Osteoblast (primary cell): ENCODE measurements at regions not wholly inside any gene's neighbourhood (a gene's known extent, or its start where the extent isn't known, plus 50 kb on each side); places are given as distances from the start of the nearest gene placed in this dataset.
A peak's percentile ranks its signal among the peaks of the same experiment; 100 is the strongest.

ENCODE experiments used
- DNase-seq: peaks from one replicate; pipeline ENCODE4 v3.0.0; 2011; ENCODE audit warnings: low spot score, mixed read lengths; ENCODE audit not compliant: insufficient read length; ENCODE audit errors: missing footprints
- H2AFZ ChIP-seq: 2 replicates; pipeline ENCODE4 v1.6.0; 2011; ENCODE audit warnings: mild to moderate bottlenecking, low read length
- H3K27ac ChIP-seq: 2 replicates; pipeline ENCODE4 v1.5.1; 2011; ENCODE audit warnings: mild to moderate bottlenecking, low read depth, low read length, moderate library complexity
- H3K27me3 ChIP-seq: 2 replicates; pipeline ENCODE4 v1.6.0; 2012; ENCODE audit warnings: mild to moderate bottlenecking, control low read depth, inconsistent platforms, low read length, moderate library complexity; ENCODE audit not compliant: insufficient read depth
- H3K36me3 ChIP-seq: 2 replicates; pipeline ENCODE4 v1.5.1; 2011; ENCODE audit warnings: mild to moderate bottlenecking, low read length, control low read depth, moderate library complexity; ENCODE audit not compliant: insufficient read depth
- H3K4me1 ChIP-seq: 2 replicates; pipeline ENCODE4 v1.5.1; 2011; ENCODE audit warnings: mild to moderate bottlenecking, low read length, control low read depth, moderate library complexity; ENCODE audit not compliant: insufficient read depth
- H3K4me2 ChIP-seq: 2 replicates; pipeline ENCODE4 v1.6.0; 2011; ENCODE audit warnings: mild to moderate bottlenecking, low read length; ENCODE audit not compliant: insufficient read depth
- H3K4me3 ChIP-seq: fragments of 200-600 bp; sonication (generic); 3 replicates; pipeline ENCODE4 v1.5.1; 2012; ENCODE audit warnings: mild to moderate bottlenecking, low read length, inconsistent platforms; ENCODE audit not compliant: insufficient read depth
- H3K79me2 ChIP-seq: 2 replicates; pipeline ENCODE4 v1.6.0; 2012; ENCODE audit warnings: mild to moderate bottlenecking, low read length, control low read depth, inconsistent platforms; ENCODE audit not compliant: insufficient read depth
- H3K9me3 ChIP-seq: 2 replicates; pipeline ENCODE4 v1.5.1; 2011; ENCODE audit warnings: low read depth, low read length, control low read depth
- H4K20me1 ChIP-seq: 2 replicates; pipeline ENCODE4 v1.6.0; 2012; ENCODE audit warnings: mild to moderate bottlenecking, low read length, control low read depth; ENCODE audit not compliant: insufficient read depth
- TF ChIP-seq, protein P1 (sequence below): IDR thresholded peaks from 2 replicates; pipeline ENCODE4 v1.5.1; 2011; ENCODE audit warnings: mild to moderate bottlenecking, low read depth, low read length, moderate library complexity; ENCODE audit errors: extremely low read depth

DNA sequence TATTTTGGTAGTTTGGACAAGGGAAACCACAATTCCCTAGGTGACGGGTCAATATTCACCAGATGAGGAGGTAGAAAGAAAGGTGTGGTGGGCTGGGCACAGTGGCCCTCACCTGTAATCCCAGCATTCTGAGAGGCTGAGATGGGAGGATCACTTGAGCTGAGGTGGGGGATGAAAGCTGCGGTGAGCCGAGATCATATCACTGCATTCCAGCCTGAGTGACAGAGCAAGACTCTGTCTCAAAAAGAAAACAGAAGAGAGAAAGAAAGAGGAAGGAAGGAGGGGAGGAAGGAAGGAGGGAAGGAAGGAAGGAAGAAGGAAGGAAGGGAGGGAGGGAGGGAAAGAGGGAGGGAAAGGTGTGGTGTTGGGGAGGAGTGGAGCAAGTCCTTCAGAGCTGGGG is 56.1 kb upstream of the RNF7 start:
- TF ChIP-seq, protein P1, sequence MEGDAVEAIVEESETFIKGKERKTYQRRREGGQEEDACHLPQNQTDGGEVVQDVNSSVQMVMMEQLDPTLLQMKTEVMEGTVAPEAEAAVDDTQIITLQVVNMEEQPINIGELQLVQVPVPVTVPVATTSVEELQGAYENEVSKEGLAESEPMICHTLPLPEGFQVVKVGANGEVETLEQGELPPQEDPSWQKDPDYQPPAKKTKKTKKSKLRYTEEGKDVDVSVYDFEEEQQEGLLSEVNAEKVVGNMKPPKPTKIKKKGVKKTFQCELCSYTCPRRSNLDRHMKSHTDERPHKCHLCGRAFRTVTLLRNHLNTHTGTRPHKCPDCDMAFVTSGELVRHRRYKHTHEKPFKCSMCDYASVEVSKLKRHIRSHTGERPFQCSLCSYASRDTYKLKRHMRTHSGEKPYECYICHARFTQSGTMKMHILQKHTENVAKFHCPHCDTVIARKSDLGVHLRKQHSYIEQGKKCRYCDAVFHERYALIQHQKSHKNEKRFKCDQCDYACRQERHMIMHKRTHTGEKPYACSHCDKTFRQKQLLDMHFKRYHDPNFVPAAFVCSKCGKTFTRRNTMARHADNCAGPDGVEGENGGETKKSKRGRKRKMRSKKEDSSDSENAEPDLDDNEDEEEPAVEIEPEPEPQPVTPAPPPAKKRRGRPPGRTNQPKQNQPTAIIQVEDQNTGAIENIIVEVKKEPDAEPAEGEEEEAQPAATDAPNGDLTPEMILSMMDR: no peak
- Histone ChIP-seq H3K4me2 (no peak overlapping the region), H3K4me1 (peaks cover 10% of the 10 kb centered on the region), H3K27me3 (no peaks in the 10 kb centered on the region), H3K79me2 (no peaks in the 10 kb centered on the region), H3K27ac (no peak overlapping the region), H3K36me3 (no peaks in the 10 kb centered on the region), H3K9me3 (no peaks in the 10 kb centered on the region), H2AFZ (no peak overlapping the region), H4K20me1 (no peaks in the 10 kb centered on the region), H3K4me3 (no peak overlapping the region)
- no peak for DNase-seq

DNA sequence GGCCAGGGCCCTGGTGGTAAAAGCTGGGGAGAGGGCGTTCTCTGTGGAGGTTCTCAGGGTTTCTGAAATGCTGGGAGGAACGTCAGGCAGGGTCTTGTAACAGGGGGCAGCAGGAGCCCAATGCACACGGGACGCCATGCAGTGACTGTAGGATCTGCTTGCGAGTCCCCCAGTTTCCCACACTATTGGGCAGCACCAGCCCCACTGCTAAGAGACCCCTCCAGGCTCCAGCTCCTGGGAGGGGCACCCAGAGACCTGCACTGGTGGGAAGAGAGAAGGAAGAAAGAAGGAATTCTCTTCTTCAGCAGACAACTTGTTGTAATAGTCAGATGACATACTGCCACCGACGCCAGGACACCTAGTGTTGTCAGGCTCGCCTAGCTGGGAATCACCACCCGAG is 55.2 kb upstream of the RNF7 start:
- Histone ChIP-seq H3K27ac (no peak overlapping the region), H3K9me3 (no peaks in the 10 kb centered on the region), H3K36me3 (no peaks in the 10 kb centered on the region), H4K20me1 (no peaks in the 10 kb centered on the region), H3K4me2 (no peak overlapping the region), H3K4me3 (no peak overlapping the region), H3K27me3 (no peaks in the 10 kb centered on the region), H3K4me1 (peaks cover 12% of the 10 kb centered on the region), H3K79me2 (no peaks in the 10 kb centered on the region), H2AFZ (no peak overlapping the region)
- no peak for DNase-seq
- TF ChIP-seq, protein P1: no peak

DNA sequence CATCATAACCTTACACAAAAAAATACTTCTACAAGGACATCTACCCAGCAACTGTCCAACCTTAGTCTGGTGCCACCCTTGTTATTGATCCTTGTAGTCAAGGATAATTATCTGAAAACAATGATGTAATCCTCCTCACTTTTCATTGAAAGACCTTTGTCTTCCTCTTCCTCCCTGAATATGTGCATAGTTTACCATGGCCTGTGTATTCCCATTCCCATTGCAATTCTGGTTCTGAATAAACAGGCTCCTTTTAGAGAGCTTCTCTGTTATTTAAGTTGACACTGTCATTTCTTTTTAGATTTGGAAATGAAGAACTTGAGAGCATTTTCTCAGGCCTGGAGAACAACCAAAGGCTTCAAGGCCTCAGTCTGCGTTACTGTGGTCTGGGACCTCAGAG is 53.3 kb upstream of the RNF7 start:
- no peak for DNase-seq
- Histone ChIP-seq H2AFZ (no peak overlapping the region), H3K9me3 (no peaks in the 10 kb centered on the region), H3K79me2 (no peaks in the 10 kb centered on the region), H3K4me1 (peaks cover 12% of the 10 kb centered on the region), H3K36me3 (no peaks in the 10 kb centered on the region), H3K4me2 (no peak overlapping the region), H3K4me3 (no peak overlapping the region), H4K20me1 (no peaks in the 10 kb centered on the region), H3K27ac (no peak overlapping the region), H3K27me3 (no peaks in the 10 kb centered on the region)
- TF ChIP-seq, protein P1: no peak

DNA sequence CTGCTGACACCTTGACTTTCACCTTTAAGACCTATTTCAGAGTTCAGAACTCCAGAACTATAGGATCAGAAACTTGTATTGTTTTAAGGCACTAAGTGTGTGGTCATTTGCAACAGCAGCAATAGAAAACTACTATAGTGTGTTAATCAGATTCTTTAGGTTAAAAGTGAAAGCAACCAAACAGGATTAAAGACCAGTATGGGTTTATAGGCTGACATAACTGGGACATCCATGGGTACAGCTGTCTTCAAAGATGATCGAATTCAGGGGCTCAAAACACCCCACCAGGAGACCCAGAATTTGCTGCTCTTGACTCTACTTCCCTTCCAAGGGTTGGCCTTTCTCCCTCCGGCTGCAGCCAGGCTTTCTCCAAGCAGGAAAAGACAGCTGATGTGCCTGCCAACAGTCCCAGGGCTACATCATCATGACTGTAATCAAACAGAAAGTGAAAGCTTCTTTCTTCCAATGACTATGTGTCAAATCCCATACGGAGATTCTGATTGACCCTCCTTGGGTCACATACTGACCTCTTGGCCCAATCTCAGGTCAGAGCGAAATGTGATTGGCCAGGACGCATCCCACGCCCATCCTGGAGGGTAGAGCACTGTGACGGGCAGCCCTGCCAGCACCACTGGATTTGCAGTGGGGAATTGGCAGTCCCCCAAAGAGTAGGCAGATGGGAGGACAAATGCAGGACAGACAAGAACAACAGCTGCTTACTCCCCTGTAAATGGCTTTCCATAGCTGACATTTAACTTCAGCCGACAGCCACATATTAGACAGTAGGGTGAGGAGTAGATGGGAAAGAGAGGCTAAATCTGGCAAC is 51.4 kb upstream of the RNF7 start:
- Histone ChIP-seq H3K4me1 (peaks cover 12% of the 10 kb centered on the region), H3K27me3 (no peaks in the 10 kb centered on the region), H3K27ac (peak overlapping the region; percentile 58), H3K36me3 (no peaks in the 10 kb centered on the region), H3K4me2 (peak overlapping the region; percentile 92), H3K9me3 (no peaks in the 10 kb centered on the region), H2AFZ (peak overlapping the region; percentile 86), H4K20me1 (no peaks in the 10 kb centered on the region), H3K4me3 (peak overlapping the region; percentile 67), H3K79me2 (no peaks in the 10 kb centered on the region)
- TF ChIP-seq, protein P1: no peak
- peak; percentile 83 for DNase-seq
